ENCODE measurements at regions not wholly inside any gene's neighbourhood (a gene's known extent, or its start where the extent isn't known, plus 50 kb on each side); places are given as distances from the start of the nearest gene placed in this dataset.
"Not testable (repeated sequence)": the region's sequence is repeated elsewhere in the genome, so short reads cannot be mapped to it uniquely, and the experiment has no call there.

- DNase-seq (ENCODE audit: extremely low spot score, insufficient read length, low read depth) (no peak), FAIRE-seq (no peak)
Measured at GRCh38 chr6:84635081-84635761, 129.2 kb downstream of the TBX18 start.

GRCh38 chr6:84633771-84634170, 130.6 kb downstream of the TBX18 start:
- no peak for FAIRE-seq
- DNase-seq (ENCODE audit: extremely low spot score, insufficient read length, low read depth) = no peak

GRCh38 chr6:84626527-84626926, 137.9 kb downstream of the TBX18 start:
- DNase-seq (ENCODE audit: extremely low spot score, insufficient read length, low read depth); FAIRE-seq: not testable (repeated sequence)

DNA sequence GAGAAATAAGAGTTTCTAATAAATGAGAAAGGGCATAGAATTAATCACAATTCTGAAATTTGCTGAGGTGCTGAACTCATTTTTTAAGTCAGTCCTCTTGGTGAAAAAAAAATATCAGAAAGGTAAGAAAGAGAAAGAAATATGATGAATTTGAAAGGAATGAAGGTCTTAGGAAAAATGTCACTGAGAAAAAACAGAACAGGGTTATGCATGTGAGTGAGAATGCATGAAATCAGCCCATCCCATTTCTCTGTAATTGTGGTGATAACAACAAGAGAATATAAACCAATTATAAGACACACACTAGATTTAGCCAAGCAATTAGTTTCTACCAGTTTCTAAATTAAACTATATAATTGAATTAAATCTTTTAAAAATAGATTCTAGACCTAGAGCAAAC, 138.9 kb downstream of the TBX18 start:
- DNase-seq (ENCODE audit: extremely low spot score, insufficient read length, low read depth) (no peak), FAIRE-seq (no peak)

GRCh38 chr6:84623956-84624680, 140.3 kb downstream of the TBX18 start:
- DNase-seq (ENCODE audit: extremely low spot score, insufficient read length, low read depth) (no peak), FAIRE-seq (no peak)

DNA sequence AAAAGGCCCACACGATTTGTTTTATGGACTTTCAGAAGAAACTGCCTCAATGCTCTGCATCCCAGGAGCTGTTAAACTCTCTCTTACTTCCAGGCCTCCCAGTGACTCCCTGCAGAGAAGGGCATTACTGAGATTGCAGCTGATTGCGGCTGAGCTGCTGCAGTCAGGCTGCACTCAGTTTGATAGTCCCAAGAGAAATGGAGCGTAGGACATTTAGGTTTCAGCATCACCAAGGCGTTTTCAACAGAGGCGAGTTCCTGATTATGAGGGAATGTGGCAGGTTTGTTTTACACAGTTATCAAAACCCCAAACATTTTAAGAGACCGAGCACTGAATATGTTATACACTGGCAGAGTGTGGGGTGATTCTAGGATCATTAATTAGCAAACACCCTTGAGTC, 145.6 kb downstream of the TBX18 start:
- no peak for DNase-seq (ENCODE audit: extremely low spot score, insufficient read length, low read depth)

GRCh38 chr6:84618046-84618752, 146.2 kb downstream of the TBX18 start:
- FAIRE-seq = no peak

More for the DNA sequence above, 145.6 kb downstream of the TBX18 start:
- FAIRE-seq = no peak

DNA sequence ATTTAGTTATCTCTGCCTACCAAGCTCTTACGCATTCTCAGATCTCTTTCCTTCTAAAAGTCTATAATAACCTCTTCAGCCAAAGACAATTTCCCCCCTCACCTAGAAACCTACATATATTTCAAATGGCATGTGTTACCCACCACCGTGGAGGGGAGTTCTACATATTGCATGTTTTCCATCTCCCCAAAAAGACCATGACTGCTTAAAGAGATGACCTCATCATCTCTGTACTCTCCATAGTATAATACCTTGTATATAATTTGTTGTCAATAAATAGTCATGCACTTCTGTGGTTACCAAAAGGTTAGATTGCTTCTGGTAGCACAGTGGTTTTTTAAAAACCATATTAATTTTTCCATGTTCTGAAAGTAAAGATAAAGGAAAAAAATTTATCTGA, 148.4 kb downstream of the TBX18 start:
- no peak for FAIRE-seq
- DNase-seq (ENCODE audit: extremely low spot score, insufficient read length, low read depth) = no peak

More at GRCh38 chr6:84618046-84618752, 146.2 kb downstream of the TBX18 start:
- no peak for DNase-seq (ENCODE audit: extremely low spot score, insufficient read length, low read depth)

DNA sequence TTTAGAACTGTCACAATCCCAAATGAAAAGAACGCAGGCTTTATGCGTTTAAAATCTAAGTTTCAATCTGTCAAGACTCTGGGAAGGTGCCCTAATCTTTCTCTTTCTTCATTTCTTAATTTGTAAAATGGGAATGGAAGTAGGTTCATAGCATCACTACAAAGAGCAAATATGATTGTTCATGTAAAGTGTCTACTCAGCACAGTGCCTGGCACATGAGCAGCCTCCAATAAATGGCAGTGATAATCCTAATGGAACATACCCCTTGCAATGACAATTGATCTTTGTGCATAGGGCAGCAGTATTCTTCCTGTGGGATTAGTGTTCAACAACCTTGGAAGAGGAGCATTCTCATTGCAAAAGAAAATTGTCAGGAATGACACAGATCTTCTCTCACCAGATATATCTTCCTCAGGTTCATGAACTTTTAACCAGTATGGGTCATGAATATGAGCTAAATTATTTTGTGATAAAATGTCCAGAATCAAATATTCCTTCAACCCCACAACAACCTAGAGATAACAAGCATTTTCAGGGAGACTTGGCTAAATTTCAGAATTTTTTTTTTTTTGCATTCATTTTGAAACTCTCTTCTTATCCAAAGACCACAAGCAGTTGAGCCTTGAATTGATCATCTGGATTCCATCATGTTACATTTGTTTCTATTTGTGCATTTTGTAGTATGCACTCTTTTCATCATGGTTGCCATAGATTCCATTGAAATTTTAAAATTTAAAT, 149.1 kb downstream of the TBX18 start:
- FAIRE-seq (no peak), DNase-seq (ENCODE audit: extremely low spot score, insufficient read length, low read depth) (no peak)

DNA sequence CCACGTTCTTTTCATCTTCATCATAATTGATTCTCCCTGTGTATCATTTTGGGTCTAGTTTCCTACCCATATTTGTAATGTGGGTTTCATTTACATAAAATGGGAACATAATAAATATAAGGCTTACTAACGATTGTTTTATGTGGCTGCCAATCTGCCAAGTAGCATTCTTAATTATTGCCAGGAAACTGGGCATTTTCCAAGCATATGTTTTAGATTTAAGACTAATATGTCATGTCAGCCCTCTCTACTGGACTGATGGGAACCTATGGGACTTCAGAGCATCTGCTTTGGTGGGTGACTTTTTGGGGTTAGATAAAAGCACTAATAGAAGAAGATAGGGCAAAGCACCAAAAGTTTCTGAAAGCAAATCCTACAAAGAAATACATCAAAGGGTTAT, 157.5 kb downstream of the TBX18 start:
- DNase-seq (ENCODE audit: extremely low spot score, insufficient read length, low read depth) (no peak), FAIRE-seq (no peak)

GRCh38 chr6:84605298-84605697, 159.1 kb downstream of the TBX18 start:
- DNase-seq (ENCODE audit: extremely low spot score, insufficient read length, low read depth) (no peak), FAIRE-seq (no peak)

DNA sequence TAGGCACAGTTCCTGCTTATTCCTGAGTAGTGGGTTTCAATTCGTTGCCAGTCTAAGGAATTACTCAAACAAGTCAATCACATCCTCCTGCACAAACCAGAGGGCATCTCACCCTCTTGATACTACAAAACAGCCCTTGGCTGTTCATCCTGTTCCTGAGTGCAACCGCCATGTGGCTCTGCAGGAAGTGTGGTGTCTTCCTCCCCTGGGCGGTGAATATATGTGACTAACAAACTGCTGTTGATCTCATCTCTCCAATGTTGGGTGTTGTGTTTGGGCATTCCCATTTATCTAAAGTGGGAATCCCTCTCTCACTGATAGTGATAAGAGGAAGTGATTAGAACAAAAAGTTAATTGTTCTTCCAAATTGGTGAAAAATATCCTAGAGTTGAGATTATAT, 163.0 kb downstream of the TBX18 start:
- DNase-seq (ENCODE audit: extremely low spot score, insufficient read length, low read depth) (no peak), FAIRE-seq (no peak)

GRCh38 chr6:84599991-84600390, 164.4 kb downstream of the TBX18 start:
- FAIRE-seq (no peak), DNase-seq (ENCODE audit: extremely low spot score, insufficient read length, low read depth) (no peak)

GRCh38 chr6:84597238-84597875, 167.0 kb downstream of the TBX18 start:
- DNase-seq (ENCODE audit: extremely low spot score, insufficient read length, low read depth) = no peak
- no peak for FAIRE-seq

- no peak for FAIRE-seq
- no peak for DNase-seq (ENCODE audit: extremely low spot score, insufficient read length, low read depth)
Measured at GRCh38 chr6:84596488-84596887, 167.9 kb downstream of the TBX18 start.

- DNase-seq (ENCODE audit: extremely low spot score, insufficient read length, low read depth) (no peak), FAIRE-seq (no peak)
Measured at GRCh38 chr6:84588697-84589080, 175.7 kb downstream of the TBX18 start.

DNA sequence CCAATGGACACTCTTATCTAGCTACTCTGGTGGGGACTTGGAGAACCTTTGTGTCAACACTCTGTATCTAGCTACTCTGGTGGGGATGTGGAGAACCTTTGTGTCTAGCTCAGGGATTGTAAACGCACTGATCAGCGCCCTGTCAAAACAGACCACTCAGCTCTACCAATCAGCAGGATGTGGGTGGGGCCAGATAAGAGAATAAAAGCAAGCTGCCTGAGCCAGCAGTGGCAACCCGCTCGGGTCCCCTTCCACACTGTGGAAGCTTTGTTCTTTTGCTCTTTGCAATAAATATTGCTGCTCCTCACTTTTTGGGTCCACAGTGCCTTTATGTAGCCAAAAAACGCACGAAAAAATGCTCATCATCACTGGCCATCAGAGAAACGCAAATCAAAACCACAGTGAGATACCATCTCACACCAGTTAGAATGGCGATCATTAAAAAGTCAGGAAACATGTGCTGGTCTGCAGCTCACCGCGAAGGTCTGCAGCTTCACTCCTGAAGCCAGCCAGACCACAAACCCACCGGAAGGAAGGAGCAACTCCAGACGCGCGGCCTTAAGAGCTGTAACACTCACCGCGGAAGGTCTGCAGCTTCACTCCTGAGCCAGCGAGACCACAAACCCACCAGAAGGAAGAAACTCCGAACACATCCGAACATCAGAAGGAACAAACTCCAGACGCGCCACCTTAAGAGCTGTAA, 176.3 kb downstream of the TBX18 start:
- DNase-seq (ENCODE audit: extremely low spot score, insufficient read length, low read depth) = not testable (repeated sequence)

GRCh38 chr6:84587202-84587940, 177.0 kb downstream of the TBX18 start:
- not testable (repeated sequence) for DNase-seq (ENCODE audit: extremely low spot score, insufficient read length, low read depth); FAIRE-seq

More for the DNA sequence above, 176.3 kb downstream of the TBX18 start:
- not testable (repeated sequence) for FAIRE-seq

GRCh38 chr6:84583784-84584183, 180.6 kb downstream of the TBX18 start:
- FAIRE-seq = no peak
- DNase-seq (ENCODE audit: extremely low spot score, insufficient read length, low read depth) = no peak
